ENCODE measurements at regions not wholly inside any gene's neighbourhood (a gene's known extent, or its start where the extent isn't known, plus 50 kb on each side); places are given as distances from the start of the nearest gene placed in this dataset.

- Histone ChIP-seq H3K36me3 (ENCODE audit: control insufficient read depth, insufficient read depth, low read length) (no peaks in the 10 kb centered on the region), H3K9ac (no peak overlapping the region), H3K27ac (no peak overlapping the region), H3K4me3 (ENCODE audit: low read depth, low read length) (no peak overlapping the region), H3K27me3 (ENCODE audit: control insufficient read depth, insufficient read depth, low read length) (no peaks in the 10 kb centered on the region), H3K4me2 (ENCODE audit: low read length) (no peak overlapping the region), H2AFZ (peak overlapping the region; percentile 4), H3K4me1 (peaks cover 11% of the 10 kb centered on the region), H3K9me3 (ENCODE audit: control insufficient read depth, low read length) (no peaks in the 10 kb centered on the region), H3K79me2 (no peaks in the 10 kb centered on the region)
- no peak for TF ChIP-seq CTCF (IDR thresholded peaks at IDR 0.05)
Measured at GRCh38 chr3:178152988-178153387, 383.2 kb upstream of the KCNMB2 start.

GRCh38 chr3:178155521-178155920 lies 380.7 kb upstream of the KCNMB2 start:
- Histone ChIP-seq H2AFZ (peak overlapping the region; percentile 63), H3K4me1 (peaks cover 16% of the 10 kb centered on the region), H3K4me2 (ENCODE audit: low read length) (no peak overlapping the region), H3K79me2 (no peaks in the 10 kb centered on the region), H3K4me3 (ENCODE audit: low read depth, low read length) (no peak overlapping the region), H3K9ac (no peak overlapping the region), H3K36me3 (ENCODE audit: control insufficient read depth, insufficient read depth, low read length) (no peaks in the 10 kb centered on the region), H3K27ac (peak overlapping the region; percentile 24), H3K9me3 (ENCODE audit: control insufficient read depth, low read length) (no peaks in the 10 kb centered on the region), H3K27me3 (ENCODE audit: control insufficient read depth, insufficient read depth, low read length) (no peaks in the 10 kb centered on the region)
- TF ChIP-seq CTCF (IDR thresholded peaks at IDR 0.05) = peak; percentile 48

GRCh38 chr3:178156301-178156700 lies 379.9 kb upstream of the KCNMB2 start:
- TF ChIP-seq CTCF (IDR thresholded peaks at IDR 0.05) = no peak
- no peaks in the 10 kb centered on the region for H3K9me3 ChIP-seq (ENCODE audit: control insufficient read depth, low read length)

GRCh38 chr3:178159691-178160220 lies 376.5 kb upstream of the KCNMB2 start:
- no peak for TF ChIP-seq CTCF (IDR thresholded peaks at IDR 0.05)
- no peak overlapping the region for H3K27ac ChIP-seq
- no peaks in the 10 kb centered on the region for H3K79me2 ChIP-seq
- H3K27me3 ChIP-seq (ENCODE audit: control insufficient read depth, insufficient read depth, low read length) = no peaks in the 10 kb centered on the region
- peak overlapping the region; percentile 52 for H2AFZ ChIP-seq
- H3K4me2 ChIP-seq (ENCODE audit: low read length) = no peak overlapping the region
- H3K36me3 ChIP-seq (ENCODE audit: control insufficient read depth, insufficient read depth, low read length) = no peaks in the 10 kb centered on the region
- no peaks in the 10 kb centered on the region for H3K9me3 ChIP-seq (ENCODE audit: control insufficient read depth, low read length)
- H3K4me1 ChIP-seq = peaks cover 11% of the 10 kb centered on the region
- H3K9ac ChIP-seq = no peak overlapping the region
- no peak overlapping the region for H3K4me3 ChIP-seq (ENCODE audit: low read depth, low read length)

More at GRCh38 chr3:178156301-178156700, 379.9 kb upstream of the KCNMB2 start:
- no peak overlapping the region for H3K9ac ChIP-seq
- H3K27ac ChIP-seq = no peak overlapping the region
- peak overlapping the region; percentile 54 for H2AFZ ChIP-seq
- no peaks in the 10 kb centered on the region for H3K36me3 ChIP-seq (ENCODE audit: control insufficient read depth, insufficient read depth, low read length)
- no peaks in the 10 kb centered on the region for H3K79me2 ChIP-seq
- H3K4me1 ChIP-seq = peaks cover 16% of the 10 kb centered on the region
- H3K4me2 ChIP-seq (ENCODE audit: low read length) = no peak overlapping the region
- no peak overlapping the region for H3K4me3 ChIP-seq (ENCODE audit: low read depth, low read length)
- no peaks in the 10 kb centered on the region for H3K27me3 ChIP-seq (ENCODE audit: control insufficient read depth, insufficient read depth, low read length)

- H3K4me3 ChIP-seq (ENCODE audit: low read depth, low read length) = no peak overlapping the region
- H3K9ac ChIP-seq = no peak overlapping the region
- no peaks in the 10 kb centered on the region for H3K9me3 ChIP-seq (ENCODE audit: control insufficient read depth, low read length)
- no peaks in the 10 kb centered on the region for H3K27me3 ChIP-seq (ENCODE audit: control insufficient read depth, insufficient read depth, low read length)
- no peaks in the 10 kb centered on the region for H3K79me2 ChIP-seq
- no peak for TF ChIP-seq CTCF (IDR thresholded peaks at IDR 0.05)
- H3K4me1 ChIP-seq = peaks cover 7% of the 10 kb centered on the region
- H3K27ac ChIP-seq = no peak overlapping the region
- no peaks in the 10 kb centered on the region for H3K36me3 ChIP-seq (ENCODE audit: control insufficient read depth, insufficient read depth, low read length)
- H2AFZ ChIP-seq = no peak overlapping the region
- no peak overlapping the region for H3K4me2 ChIP-seq (ENCODE audit: low read length)
Measured at GRCh38 chr3:178169421-178169820, 366.8 kb upstream of the KCNMB2 start.
